NT2/D1 (cell line): ENCODE measurements at regions not wholly inside any gene's neighbourhood (a gene's known extent, or its start where the extent isn't known, plus 50 kb on each side); places are given as distances from the start of the nearest gene placed in this dataset.

ENCODE experiments used
- DNase-seq: peaks from one replicate; pipeline ENCODE4 v3.0.0-alpha.2; 2011; ENCODE audit warnings: low read depth, low spot score
- H3K27me3 ChIP-seq: 2 replicates; pipeline ENCODE4 v1.6.0; 2011; ENCODE audit warnings: mild to moderate bottlenecking; ENCODE audit not compliant: insufficient read length, insufficient read depth
- H3K36me3 ChIP-seq: 2 replicates; pipeline ENCODE4 v1.6.1; 2011; ENCODE audit warnings: mild to moderate bottlenecking, low read length, mixed read lengths; ENCODE audit not compliant: insufficient read depth, insufficient read length
- H3K4me1 ChIP-seq: 2 replicates; pipeline ENCODE4 v1.5.1; 2011; ENCODE audit not compliant: insufficient read depth, insufficient read length
- H3K4me3 ChIP-seq: 2 replicates; pipeline ENCODE4 v1.5.1; 2011; ENCODE audit warnings: low read depth; ENCODE audit not compliant: insufficient read length
- H3K9ac ChIP-seq: 2 replicates; pipeline ENCODE4 v1.6.0; 2011; ENCODE audit warnings: low read depth; ENCODE audit not compliant: insufficient read length
- H3K9me3 ChIP-seq: 2 replicates; pipeline ENCODE4 v1.5.1; 2011; ENCODE audit warnings: mild to moderate bottlenecking, low read length; ENCODE audit not compliant: insufficient read depth
- SUZ12 ChIP-seq: IDR thresholded peaks from 2 replicates; pipeline ENCODE4 v1.6.1; 2011; ENCODE audit not compliant: insufficient read length, insufficient read depth; ENCODE audit errors: extremely low read depth
- YY1 ChIP-seq: IDR thresholded peaks from 2 replicates; pipeline ENCODE4 v1.6.1; 2011; ENCODE audit not compliant: insufficient read length, insufficient read depth
- ZNF274 ChIP-seq: IDR thresholded peaks from 2 replicates; pipeline ENCODE4 v1.6.1; 2011; ENCODE audit warnings: mild to moderate bottlenecking, low read depth, low read length

GRCh38 chr18:22883179-22883578 lies 49.9 kb upstream of the RBBP8 start:
- H3K9me3 ChIP-seq: peaks cover 16% of the 10 kb centered on the region; the same call in 1 of the 2 replicates
- TF ChIP-seq SUZ12 (no peak), ZNF274 (no peak), YY1 (no peak)
- no peaks in the 10 kb centered on the region for H3K4me1 ChIP-seq
- H3K9ac ChIP-seq: no peak overlapping the region
- no peaks in the 10 kb centered on the region for H3K36me3 ChIP-seq
- no peak for DNase-seq
- no peak overlapping the region for H3K4me3 ChIP-seq
- H3K27me3 ChIP-seq: no peaks in the 10 kb centered on the region
